Fibroblast of mammary gland (primary cell): ENCODE measurements at regions not wholly inside any gene's neighbourhood (a gene's known extent, or its start where the extent isn't known, plus 50 kb on each side); places are given as distances from the start of the nearest gene placed in this dataset.

Experiments
- DNase-seq: peaks from one replicate; pipeline ENCODE4 v3.0.0-alpha.2; 2010; ENCODE audit warnings: low read depth
- H3K4me3 ChIP-seq: 2 replicates; pipeline ENCODE4 v1.5.1; 2011; ENCODE audit warnings: low read depth, mild to moderate bottlenecking, low read length, moderate library complexity; ENCODE audit not compliant: control insufficient read depth
- CTCF ChIP-seq: conservative IDR thresholded peaks from 2 replicates; pipeline ENCODE4 v1.5.1; 2011; ENCODE audit warnings: low read depth, low read length, inconsistent platforms; ENCODE audit not compliant: control insufficient read depth, insufficient read depth

GRCh38 chr3:127097481-127097880 is 95.5 kb upstream of the PRR23E start:
- H3K4me3 ChIP-seq, result no peak overlapping the region
- TF ChIP-seq CTCF, result no peak
- DNase-seq, result no peak

GRCh38 chr3:127099982-127100381 is 92.9 kb upstream of the PRR23E start:
- no peak for DNase-seq
- no peak overlapping the region for H3K4me3 ChIP-seq
- TF ChIP-seq CTCF, result no peak

- TF ChIP-seq CTCF, result no peak
- no peak for DNase-seq
- no peak overlapping the region for H3K4me3 ChIP-seq
Measured at GRCh38 chr3:127100459-127101410, 92.2 kb upstream of the PRR23E start.

- no peak for DNase-seq
- H3K4me3 ChIP-seq, result no peak overlapping the region
- TF ChIP-seq CTCF, result no peak
Measured at GRCh38 chr3:127101411-127102187, 91.3 kb upstream of the PRR23E start.

- no peak for DNase-seq
- TF ChIP-seq CTCF, result no peak
- no peak overlapping the region for H3K4me3 ChIP-seq
Measured at GRCh38 chr3:127102188-127102520, 90.8 kb upstream of the PRR23E start.

GRCh38 chr3:127102587-127102986 is 90.3 kb upstream of the PRR23E start:
- H3K4me3 ChIP-seq, result no peak overlapping the region
- no peak for TF ChIP-seq CTCF
- no peak for DNase-seq
